HG02642 (cell line): ENCODE measurements at regions not wholly inside any gene's neighbourhood (a gene's known extent, or its start where the extent isn't known, plus 50 kb on each side); places are given as distances from the start of the nearest gene placed in this dataset.
A peak's percentile ranks its signal among the peaks of the same experiment; 100 is the strongest.

Experiments used
- ATAC-seq: cut with Tn5 transposase; IDR thresholded peaks from one replicate; pipeline ENCODE4 v1.9.1; 2021; ENCODE audit warnings: mild to moderate bottlenecking; ENCODE audit not compliant: unreplicated experiment, poor library complexity

GRCh38 chr2:22719396-22719795, 665.6 kb upstream of the KLHL29 start:
- ATAC-seq = no peak

GRCh38 chr2:22729466-22729865, 655.5 kb upstream of the KLHL29 start:
- ATAC-seq = no peak

GRCh38 chr2:22734373-22735045, 650.5 kb upstream of the KLHL29 start:
- ATAC-seq = no peak

GRCh38 chr2:22737144-22737543, 647.8 kb upstream of the KLHL29 start:
- no peak for ATAC-seq

GRCh38 chr2:22741216-22741615, 643.8 kb upstream of the KLHL29 start:
- ATAC-seq = no peak

- ATAC-seq = peak; percentile 56
Observed at GRCh38 chr2:22748909-22749308, 636.1 kb upstream of the KLHL29 start.

- no peak for ATAC-seq
Observed at GRCh38 chr2:22753476-22753875, 631.5 kb upstream of the KLHL29 start.

- no peak for ATAC-seq
Observed at GRCh38 chr2:22756276-22757043, 628.5 kb upstream of the KLHL29 start.

GRCh38 chr2:22769497-22769896, 615.5 kb upstream of the KLHL29 start:
- ATAC-seq = no peak

- ATAC-seq = no peak
Observed at GRCh38 chr2:22784566-22784965, 600.4 kb upstream of the KLHL29 start.

- no peak for ATAC-seq
Observed at GRCh38 chr2:22786817-22787216, 598.2 kb upstream of the KLHL29 start.

- no peak for ATAC-seq
Observed at GRCh38 chr2:22787745-22788144, 597.2 kb upstream of the KLHL29 start.

- no peak for ATAC-seq
Observed at GRCh38 chr2:22788749-22789327, 596.1 kb upstream of the KLHL29 start.

- no peak for ATAC-seq
Observed at GRCh38 chr2:22795287-22795866, 589.6 kb upstream of the KLHL29 start.

- no peak for ATAC-seq
Observed at GRCh38 chr2:22798386-22798785, 586.6 kb upstream of the KLHL29 start.

- ATAC-seq = no peak
Observed at GRCh38 chr2:22800412-22800811, 584.6 kb upstream of the KLHL29 start.

- ATAC-seq = no peak
Observed at GRCh38 chr2:22801071-22801470, 583.9 kb upstream of the KLHL29 start.

- no peak for ATAC-seq
Observed at GRCh38 chr2:22801970-22802369, 583.0 kb upstream of the KLHL29 start.

- no peak for ATAC-seq
Observed at GRCh38 chr2:22807872-22808271, 577.1 kb upstream of the KLHL29 start.

GRCh38 chr2:22810602-22811001, 574.4 kb upstream of the KLHL29 start:
- ATAC-seq = no peak

- ATAC-seq = no peak
Observed at GRCh38 chr2:22812065-22812680, 572.8 kb upstream of the KLHL29 start.
